ENCODE measurements at regions not wholly inside any gene's neighbourhood (a gene's known extent, or its start where the extent isn't known, plus 50 kb on each side); places are given as distances from the start of the nearest gene placed in this dataset.

DNA sequence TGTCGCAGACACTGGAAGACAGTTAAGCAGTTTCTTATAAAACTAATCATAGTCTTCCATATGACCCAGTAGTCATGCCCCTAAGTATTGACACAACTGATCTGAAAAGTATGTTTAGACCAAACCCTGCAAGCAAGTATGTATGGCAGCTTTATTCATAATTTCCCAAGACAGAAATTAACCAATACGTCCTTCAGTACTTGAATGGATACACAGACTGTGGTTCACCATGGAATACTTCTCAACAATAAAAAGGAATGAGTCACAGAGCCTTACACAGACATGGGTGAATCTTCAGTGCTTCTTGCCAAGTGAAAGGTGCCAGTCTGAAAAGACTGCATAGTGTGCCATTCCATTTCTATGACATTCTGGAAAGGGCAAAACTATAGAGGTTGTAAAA, 50.2 kb upstream of the AKR1E2 start:
- DNase-seq (ENCODE audit: low spot score), result no peak

DNA sequence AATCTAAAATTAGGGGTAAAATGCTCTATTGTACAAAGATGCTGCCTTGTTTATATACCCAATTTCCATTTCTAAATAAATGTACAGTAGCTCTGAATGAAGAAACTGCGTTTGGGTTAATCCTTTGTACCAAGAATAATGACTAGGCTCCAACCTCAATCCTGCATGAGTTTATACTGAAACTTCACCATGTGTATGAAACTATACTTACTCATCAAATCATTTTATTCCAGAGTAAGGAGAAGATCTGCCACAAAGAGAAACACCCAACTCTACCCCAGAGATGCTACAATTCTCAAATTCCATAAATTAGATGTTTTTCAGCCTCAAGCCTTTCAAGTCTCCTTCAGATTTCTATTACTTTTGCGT, 53.8 kb upstream of the AKR1E2 start:
- DNase-seq (ENCODE audit: low spot score), result no peak

DNA sequence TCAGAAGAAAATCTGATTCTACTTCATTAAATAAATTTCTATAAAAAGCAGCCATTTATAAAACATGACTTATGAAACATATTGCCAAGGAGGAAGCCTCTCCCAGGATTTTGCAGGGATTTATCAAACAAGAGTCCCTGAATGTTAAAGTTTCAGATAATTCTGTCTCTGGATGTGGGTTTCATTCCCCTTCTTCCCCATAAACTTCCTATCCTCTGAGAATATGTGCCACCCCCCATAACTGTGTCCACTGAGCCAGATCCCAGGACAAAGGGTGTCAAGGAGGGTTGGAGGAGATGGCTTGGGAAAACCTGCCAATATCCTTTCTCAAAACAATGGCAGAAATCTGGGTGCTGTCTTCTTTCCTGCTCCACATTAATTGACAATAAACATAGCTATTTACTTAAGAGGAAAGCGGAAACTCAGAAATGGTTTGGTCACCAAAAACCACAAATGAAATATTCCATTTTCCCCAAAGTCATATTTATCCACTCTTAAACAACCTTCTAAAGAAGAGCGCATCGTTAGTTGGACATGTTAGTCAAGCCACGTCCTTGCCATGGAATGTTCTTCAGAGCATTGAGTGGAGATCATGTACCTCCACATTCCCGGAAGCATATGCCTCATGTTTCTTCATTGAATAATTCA, 54.3 kb upstream of the AKR1E2 start:
- no peak for DNase-seq (ENCODE audit: low spot score)

DNA sequence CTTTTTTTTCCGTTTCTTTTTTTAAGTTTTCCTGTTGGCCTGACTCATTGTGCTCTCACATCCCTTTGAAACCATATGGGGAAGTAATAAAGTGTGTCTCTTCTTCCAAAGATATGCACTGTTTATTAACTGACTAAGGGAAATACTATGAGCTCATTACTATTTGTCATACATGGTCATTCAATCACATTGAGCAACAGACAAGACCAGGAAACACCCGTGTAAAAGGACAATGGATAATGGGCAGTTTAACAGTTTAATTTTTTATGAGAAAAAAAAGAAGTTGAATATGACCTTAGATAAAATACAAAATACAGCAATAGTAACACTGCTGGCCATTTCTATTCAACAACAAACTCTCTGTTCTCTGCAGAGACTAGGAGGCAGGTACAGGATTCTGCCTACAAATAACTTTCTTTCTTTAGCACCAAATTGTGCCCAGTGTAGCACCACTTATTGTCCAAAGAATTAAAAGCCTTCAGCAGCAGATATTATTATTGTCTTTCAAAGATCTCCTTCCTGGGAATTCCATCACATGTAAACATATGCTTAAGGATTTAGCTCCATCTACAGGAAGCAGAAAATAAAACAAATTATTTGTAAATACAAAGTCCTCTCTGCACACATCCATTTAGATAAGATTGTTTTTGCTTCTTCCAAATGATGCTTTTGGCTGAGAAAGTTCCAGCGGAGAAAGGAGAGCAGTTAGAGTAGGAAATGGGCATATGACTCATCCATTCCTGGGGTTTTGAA, 55.0 kb upstream of the AKR1E2 start:
- no peak for DNase-seq (ENCODE audit: low spot score)

DNA sequence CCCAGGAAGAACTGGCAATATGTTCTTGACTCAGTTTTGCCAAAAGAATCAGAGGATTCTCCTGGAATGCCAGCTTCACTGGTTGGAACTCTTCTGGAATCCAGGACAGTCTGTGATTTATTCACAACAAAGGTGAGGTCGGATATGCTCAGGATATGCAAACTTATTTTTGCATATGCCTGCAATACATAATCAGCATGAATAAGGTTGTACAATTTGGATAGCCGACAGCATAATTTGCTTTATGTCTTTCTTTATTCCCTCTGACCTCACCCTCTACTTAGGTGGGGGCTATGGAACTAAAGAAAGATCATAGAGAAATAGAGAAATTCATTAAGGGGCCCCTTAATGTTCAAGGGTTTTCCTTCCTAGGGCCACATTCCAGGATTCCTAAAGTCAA, 57.6 kb upstream of the AKR1E2 start:
- DNase-seq (ENCODE audit: low spot score), result no peak

DNA sequence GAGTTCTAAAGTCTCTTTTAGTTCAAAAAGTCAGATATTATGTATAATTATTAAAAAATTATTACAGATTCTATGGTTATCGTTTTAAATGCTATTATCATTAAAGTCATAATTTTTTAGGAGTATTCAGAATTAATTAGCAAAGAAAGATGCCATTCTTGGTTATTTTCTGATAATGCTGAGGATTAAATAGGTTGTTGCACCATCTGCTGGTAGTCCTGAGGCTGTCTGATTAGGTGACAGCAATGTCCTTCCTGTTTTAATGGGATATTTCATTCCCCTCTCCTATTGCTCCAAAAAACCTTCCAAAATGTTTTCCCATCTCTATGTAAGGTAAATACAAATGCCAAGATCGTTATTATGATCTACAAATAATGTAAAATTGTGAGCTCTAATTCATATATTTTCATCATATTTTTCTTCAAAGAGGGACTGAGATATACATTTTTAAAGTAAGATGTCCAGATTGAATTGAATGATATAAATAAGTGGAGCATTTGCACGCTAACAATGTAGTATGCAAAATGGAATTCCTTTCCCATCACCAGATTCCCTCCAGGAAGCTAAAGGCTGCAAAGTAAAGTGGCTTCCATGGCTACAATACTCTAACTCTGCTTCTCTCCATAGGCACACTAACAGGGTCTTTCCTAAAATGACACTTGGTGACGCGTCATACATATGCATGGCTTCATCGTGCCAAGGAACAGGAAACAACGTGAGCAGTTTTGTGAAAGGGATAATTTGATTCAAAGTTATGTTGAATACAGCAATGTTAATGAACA, 58.8 kb upstream of the AKR1E2 start:
- DNase-seq (ENCODE audit: low spot score), result no peak

DNA sequence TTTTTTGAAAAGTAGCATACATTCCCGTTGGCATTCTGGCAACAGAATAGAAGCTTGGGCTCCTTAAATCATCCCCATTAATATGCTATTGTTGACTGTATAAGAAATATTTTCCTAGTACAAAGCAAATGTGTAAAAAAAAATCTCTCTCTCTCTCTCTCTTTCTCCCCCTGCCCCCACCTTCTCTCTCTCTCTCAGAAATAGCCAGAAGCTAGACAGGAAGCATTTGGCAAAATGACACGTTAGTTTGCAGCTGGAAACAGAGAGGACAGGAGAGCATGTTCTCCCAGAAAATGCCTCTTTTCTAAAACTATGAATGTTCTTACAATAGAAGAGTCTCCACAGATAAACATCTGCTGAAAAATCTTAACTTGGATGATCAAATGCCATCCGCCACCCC, 59.6 kb upstream of the AKR1E2 start:
- no peak for DNase-seq (ENCODE audit: low spot score)

DNA sequence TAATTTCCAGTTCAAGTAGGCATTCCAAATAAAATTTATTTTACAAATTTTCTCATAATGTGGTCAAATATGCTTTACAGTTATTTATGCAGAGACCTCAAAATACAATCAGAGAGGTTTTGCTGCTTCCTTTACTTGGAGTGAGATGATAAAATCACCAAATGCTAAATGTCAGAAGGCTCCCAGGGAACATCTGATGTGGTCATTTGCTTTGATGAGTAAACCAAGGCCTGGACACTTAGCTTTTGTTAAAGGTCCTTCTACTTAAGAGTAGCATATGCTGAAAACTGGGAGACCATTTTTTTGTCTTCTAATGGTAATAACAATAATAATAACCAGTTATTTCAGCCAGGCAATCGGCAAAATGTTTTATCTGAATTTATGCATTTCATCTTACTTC, 60.6 kb upstream of the AKR1E2 start:
- DNase-seq (ENCODE audit: low spot score), result no peak

DNA sequence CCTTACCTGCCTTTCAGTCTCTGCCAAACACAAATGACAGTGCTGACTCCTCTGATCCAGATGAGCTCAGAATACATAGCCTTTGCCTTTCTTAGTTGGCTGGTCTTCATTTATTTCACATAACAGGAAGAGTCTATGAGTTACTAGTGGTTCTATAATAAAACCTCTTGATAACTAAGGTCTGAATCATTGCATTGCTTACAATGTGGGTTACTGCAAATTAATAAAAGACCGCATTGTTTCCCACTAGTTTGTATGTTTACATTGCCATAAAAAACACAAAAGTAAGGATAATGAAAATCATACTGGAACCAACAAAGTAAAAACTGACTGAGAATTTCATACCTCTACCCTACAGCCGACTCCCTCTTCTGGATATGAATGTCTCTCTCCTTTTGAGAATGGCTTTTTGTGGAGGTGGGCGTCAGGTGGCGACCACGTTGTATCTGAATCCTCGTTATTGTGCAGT, 62.0 kb upstream of the AKR1E2 start:
- DNase-seq (ENCODE audit: low spot score), result no peak

DNA sequence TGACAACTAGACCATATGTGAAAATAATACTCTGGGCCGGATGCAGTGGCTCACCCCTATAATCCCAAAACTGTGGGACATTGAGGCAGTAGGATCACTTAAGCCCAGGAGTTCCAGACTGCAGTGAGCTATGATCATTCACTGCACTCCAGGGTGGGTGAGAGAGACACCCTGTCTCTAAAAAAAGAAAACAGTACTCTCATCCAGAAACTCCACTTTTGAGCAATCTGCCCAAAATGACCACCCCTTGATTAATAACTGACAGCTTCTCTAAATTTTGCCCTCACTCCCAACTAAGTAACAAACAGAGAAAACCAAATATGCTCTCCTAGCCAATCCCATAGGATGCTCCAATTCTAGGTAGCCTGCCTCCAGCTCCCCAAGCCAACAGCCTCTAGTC, 62.5 kb upstream of the AKR1E2 start:
- no peak for DNase-seq (ENCODE audit: low spot score)

DNA sequence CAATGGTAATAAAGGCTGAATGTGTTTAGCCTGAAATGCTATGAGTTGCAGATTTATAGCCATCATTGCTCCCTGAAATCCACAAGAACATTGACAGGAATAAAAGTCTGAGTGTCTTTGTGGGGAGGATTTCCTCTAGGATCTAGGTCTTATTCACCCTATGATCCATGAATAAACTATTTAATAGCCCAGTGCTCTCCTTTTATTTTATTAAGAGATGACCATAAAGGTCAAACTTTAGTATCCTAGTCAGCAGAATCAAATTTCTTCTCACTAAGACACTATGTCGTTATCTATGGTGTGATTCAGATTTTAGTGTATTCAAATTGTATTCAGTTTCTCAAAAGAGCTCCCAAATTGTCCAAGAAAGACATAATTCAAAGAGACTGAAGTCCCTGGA, 67.8 kb upstream of the AKR1E2 start:
- DNase-seq (ENCODE audit: low spot score), result no peak

DNA sequence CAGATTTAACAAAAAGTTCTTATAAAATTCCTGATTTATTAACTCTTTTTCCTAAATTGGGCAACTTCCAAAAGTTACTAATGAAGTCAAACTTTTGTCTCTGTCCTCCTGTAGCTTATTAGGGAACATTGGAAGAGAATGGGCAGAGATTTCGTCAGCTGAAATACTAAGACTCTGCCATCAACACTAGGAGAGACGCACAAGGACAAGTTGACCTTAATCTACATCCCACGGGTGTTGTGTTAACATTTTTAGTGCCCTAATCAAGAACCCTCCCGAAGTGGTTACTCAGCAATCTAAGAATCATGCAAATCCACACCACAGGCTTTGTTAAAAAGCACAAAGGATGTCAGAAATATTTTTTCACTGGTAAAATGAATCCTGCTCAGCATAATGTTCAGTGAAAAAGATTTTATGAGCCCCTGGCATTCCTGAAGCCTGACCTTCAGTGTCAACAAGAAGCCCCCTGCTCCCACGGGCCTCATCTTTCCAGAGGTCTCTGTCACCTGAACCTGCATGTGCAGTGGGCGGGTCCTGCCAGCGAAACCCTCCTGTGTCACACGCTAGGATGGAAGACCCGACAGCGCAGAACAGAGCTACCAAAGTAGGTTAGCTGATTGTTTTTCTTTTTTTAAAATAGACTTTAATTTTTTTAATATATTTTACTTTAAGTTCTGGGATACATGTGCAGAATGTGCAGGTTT, 70.6 kb upstream of the AKR1E2 start:
- no peak for DNase-seq (ENCODE audit: low spot score)

DNA sequence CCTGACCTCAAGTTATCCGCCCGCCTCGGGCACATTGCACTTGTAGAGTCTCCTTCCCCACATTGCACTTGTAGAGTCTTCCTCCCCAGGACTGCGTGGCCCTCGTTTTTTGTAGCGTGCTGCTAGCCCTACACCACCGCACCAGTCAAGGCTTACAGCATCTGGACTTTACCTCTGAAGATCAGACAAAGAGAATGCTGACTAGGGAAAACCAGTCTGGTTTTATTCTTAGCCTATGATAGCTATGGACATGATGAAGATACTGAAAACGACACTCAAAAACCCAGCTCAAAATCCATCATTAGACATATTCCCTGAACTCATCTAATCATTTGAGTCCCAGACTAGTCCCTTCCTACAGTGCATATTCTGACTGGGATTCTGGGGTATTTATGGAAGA, 71.9 kb upstream of the AKR1E2 start:
- DNase-seq (ENCODE audit: low spot score), result no peak

DNA sequence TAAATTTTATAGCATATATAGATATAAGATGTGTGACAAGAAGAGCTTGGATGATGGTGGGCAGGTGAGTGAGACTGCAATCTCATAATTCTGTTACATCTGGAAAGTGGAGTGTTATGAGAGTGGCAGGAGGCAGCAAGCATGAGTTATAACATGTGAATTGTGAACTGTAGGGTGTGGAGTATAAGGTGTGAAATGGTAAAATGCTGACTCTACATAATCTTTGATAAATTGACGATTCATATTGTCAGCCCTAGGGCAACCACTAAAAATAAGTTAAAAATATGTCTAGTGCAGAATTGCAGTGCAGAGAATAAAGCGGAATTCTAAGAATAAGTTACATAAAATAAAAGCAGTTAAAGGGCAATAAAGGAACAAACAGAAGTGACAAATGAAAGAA, 74.8 kb upstream of the AKR1E2 start:
- no peak for DNase-seq (ENCODE audit: low spot score)

DNA sequence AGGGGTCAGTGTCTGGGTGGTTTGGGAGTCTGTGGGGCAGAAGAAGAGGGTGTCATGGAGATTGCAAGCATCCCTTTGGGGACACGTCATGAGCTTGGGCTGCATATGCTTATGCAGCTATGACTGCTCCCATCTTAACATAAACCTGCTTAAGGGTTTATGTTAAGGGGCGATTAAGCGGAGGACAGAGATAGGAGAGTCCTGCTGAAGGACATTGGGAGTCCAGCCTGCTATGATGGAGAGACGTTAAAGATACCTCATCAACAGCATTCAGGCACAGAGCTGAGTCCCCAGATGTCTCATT, 76.8 kb upstream of the AKR1E2 start:
- no peak for DNase-seq (ENCODE audit: low spot score)

DNA sequence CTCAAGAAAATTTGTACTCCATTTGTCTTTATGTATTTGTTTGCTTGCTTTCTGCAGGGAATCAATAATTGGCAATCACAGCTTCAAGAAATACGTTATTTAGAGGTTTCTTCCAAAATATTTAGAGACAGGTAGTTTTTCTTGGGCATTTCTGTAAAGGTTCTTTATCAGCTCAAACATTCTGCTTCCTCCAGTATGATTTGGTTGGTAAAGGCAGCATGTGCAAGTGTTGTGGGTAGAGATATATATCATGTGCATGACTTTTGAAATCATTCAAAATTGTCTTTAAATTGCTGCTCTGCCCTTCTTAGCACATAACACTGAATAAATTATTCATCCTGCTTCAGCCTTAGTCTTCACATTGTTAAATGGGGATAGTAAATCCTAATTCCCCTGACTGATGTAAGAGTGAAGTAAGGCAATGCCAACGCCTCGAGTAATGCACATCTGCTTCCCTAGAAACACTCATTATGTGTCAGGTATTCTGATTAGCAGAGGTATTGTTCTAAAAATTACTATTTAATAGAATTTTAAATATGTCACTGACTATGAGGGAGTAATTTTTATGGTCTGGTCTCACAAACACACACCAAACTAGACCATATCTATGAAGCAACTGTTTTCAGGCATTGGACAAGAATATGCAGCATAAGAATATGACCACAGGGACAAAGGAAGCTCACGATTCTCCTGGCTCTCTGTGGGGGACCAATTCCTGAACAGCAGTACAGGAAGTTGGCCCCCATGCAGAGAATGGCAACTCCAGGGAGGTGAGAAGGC, 77.3 kb upstream of the AKR1E2 start:
- DNase-seq (ENCODE audit: low spot score), result no peak

DNA sequence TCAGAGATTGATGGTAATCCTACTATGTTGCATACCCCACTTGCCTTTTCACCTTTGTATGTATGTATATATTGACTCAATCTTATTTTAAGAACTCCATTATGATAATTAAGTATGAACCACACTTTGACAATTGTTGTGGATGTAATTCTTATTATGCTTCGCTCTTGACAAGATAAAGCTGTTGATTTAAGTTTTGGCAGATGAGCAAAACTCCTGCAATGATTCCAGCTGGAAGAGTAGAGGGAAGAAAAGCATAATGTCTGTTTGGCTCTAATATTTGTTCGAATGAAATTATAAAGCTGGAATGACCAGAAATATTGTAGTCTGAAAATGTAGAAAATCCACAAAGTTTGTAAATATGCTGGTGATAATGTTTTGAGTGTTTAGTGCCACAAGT, 83.8 kb upstream of the AKR1E2 start:
- no peak for DNase-seq (ENCODE audit: low spot score)

DNA sequence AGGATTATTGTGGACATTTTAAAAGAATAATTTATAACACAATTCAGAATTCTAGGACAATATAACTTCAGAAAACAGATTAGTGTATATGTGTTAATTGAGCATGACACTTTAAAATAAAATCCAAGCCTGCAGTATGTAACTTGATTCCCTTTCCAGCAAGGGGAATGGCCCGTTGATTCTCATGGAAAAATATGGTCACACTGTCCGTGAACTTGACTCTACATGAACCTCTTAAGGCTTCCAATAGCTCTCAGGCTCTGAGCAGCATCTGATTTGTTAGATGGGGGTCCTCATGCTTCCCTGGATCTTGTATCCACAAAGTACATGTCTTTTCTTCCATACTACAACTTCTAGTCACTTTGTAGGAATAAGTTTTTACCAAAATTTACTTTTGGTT, 85.5 kb upstream of the AKR1E2 start:
- no peak for DNase-seq (ENCODE audit: low spot score)

DNA sequence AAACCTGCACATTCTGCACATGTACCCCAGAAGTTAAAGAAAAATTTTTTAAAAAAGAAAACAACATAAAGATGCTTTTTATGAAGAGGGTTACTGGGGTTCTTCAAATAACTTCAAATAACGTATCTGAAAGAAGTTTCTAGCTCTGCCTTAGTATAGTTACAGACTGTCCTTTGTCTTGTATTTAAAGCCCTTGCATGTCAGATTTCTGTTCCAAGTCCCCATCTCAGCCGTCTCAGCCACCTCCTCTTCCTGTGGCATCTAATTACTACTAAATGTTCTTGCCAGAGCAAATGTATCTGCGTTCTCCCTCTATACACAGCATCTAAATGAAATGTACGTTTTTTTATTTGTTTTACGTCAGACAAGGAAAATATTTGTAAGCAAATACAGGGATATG, 89.4 kb upstream of the AKR1E2 start:
- DNase-seq (ENCODE audit: low spot score), result no peak

DNA sequence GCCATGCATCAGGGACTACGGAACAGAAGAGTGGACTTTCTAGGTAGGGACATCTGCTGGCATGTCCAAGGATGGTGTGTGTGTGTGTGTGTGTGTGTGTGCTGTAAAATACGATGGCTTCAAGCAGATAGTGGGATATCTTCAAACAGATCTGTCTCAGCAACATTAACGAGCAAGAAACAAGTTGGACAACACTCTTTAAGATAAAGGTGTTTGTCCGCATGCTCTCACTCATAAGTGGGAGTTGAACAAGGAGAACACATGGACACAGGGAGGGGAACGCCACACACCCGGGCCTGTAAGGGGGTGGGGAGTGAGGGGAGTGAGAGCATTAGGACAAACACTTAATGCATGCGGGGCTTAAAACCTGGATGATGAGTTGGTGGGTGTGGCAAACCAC, 89.8 kb upstream of the AKR1E2 start:
- no peak for DNase-seq (ENCODE audit: low spot score)

DNA sequence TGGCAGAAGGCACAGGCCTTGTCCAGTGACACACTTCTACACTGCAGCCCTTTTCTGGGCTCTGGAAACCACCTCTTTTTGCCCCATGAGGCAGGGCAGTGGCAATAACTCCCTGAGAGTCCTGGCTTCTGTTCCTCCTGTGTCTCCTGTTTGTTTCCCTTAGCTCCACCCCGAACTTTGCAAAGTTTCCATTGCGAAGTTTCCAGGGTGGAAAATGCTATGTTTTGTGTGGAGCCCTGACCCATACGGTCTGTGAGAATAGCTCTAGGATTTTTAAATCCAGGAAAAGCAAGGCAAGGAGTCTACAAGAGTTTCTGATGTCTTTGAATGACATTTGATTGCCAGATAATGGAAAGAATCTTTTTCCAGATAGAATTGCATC, 92.2 kb upstream of the AKR1E2 start:
- DNase-seq (ENCODE audit: low spot score), result no peak

Data from hematopoietic multipotent progenitor cell treated with erythropoietin and hydrocortisone succinate and interleukin-3 and kit ligand, for 17 days (in vitro differentiated cells).